Neural progenitor cell (in vitro differentiated cells): ENCODE measurements at regions not wholly inside any gene's neighbourhood (a gene's known extent, or its start where the extent isn't known, plus 50 kb on each side); places are given as distances from the start of the nearest gene placed in this dataset.

Source experiments
- EZH2phosphoT487 ChIP-seq: fragments of 200-600 bp; sonication (generic); IDR thresholded peaks from 2 replicates; pipeline ENCODE4 v1.6.1; 2017; ENCODE audit warnings: antibody characterized with exemption
- TF ChIP-seq, protein P1 (sequence below): fragments of 200-600 bp; sonication (generic); IDR thresholded peaks from 2 replicates; pipeline ENCODE4 v1.5.1; 2017; ENCODE audit warnings: antibody characterized with exemption, mild to moderate bottlenecking

DNA sequence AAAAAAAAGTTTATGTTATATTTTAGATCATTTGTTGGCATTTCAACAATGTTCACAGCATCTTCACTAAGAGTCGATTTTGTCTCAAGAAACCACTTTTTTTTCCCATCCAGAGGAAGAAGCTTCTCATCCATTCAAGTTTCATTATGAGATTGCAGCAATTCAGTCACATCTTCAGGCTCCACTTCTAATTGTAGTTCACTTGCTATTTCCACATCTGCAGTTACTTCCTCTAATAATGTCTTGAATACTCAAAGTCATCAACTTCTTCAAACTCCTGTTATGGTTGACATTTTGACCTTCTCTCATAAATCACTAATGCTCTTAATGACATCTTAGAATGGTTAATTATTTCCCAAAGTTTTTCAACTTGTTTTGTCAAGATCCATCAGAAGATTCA, 61.3 kb upstream of the CHORDC1 start:
- TF ChIP-seq, protein P1, sequence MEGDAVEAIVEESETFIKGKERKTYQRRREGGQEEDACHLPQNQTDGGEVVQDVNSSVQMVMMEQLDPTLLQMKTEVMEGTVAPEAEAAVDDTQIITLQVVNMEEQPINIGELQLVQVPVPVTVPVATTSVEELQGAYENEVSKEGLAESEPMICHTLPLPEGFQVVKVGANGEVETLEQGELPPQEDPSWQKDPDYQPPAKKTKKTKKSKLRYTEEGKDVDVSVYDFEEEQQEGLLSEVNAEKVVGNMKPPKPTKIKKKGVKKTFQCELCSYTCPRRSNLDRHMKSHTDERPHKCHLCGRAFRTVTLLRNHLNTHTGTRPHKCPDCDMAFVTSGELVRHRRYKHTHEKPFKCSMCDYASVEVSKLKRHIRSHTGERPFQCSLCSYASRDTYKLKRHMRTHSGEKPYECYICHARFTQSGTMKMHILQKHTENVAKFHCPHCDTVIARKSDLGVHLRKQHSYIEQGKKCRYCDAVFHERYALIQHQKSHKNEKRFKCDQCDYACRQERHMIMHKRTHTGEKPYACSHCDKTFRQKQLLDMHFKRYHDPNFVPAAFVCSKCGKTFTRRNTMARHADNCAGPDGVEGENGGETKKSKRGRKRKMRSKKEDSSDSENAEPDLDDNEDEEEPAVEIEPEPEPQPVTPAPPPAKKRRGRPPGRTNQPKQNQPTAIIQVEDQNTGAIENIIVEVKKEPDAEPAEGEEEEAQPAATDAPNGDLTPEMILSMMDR: no peak
- TF ChIP-seq EZH2phosphoT487: no peak
